SU-DHL-6 (cell line): ENCODE measurements at regions not wholly inside any gene's neighbourhood (a gene's known extent, or its start where the extent isn't known, plus 50 kb on each side); places are given as distances from the start of the nearest gene placed in this dataset.

ENCODE experiments used
- H2AFZ ChIP-seq: fragments of 200-600 bp; sonication (generic); 2 replicates; pipeline ENCODE4 v1.6.1; 2014; ENCODE audit warnings: low read depth, mild to moderate bottlenecking, moderate library complexity, mixed read lengths, antibody characterized with exemption, low read length; ENCODE audit not compliant: severe bottlenecking
- H3F3A ChIP-seq: fragments of 200-600 bp; shearing (Covaris generic); 2 replicates; pipeline ENCODE4 v1.6.0; 2016; ENCODE audit warnings: antibody characterized with exemption, mild to moderate bottlenecking; ENCODE audit not compliant: insufficient read depth
- H3K27ac ChIP-seq: fragments of 200-600 bp; sonication (generic); 2 replicates; pipeline ENCODE4 v1.5.1; 2016; ENCODE audit warnings: low read depth, mild to moderate bottlenecking, low read length, moderate library complexity, mixed read lengths
- H3K27me3 ChIP-seq: fragments of 200-600 bp; sonication (generic), shearing (Covaris generic); 2 replicates; pipeline ENCODE4 v1.6.0; 2014; ENCODE audit warnings: mild to moderate bottlenecking, low read length
- H3K36me3 ChIP-seq: fragments of 200-600 bp; sonication (generic); 2 replicates; pipeline ENCODE4 v1.6.1; 2014; ENCODE audit warnings: mild to moderate bottlenecking, low read length, mixed read lengths
- H3K4me2 ChIP-seq: fragments of 300-600, 200-600 bp; shearing (Covaris generic), sonication (generic); 2 replicates; pipeline ENCODE4 v1.6.0; 2014; ENCODE audit warnings: low read length, low read depth, mild to moderate bottlenecking; ENCODE audit not compliant: poor library complexity, severe bottlenecking
- H3K4me3 ChIP-seq: fragments of 200-600 bp; sonication (generic); 2 replicates; pipeline ENCODE4 v1.5.1; 2014; ENCODE audit warnings: antibody characterized with exemption, low read length, mild to moderate bottlenecking, mixed read lengths; ENCODE audit not compliant: insufficient read depth, poor library complexity, severe bottlenecking
- H3K79me2 ChIP-seq: fragments of 200-600 bp; sonication (generic); 2 replicates; pipeline ENCODE4 v1.6.1; 2014; ENCODE audit warnings: mild to moderate bottlenecking, low read length, moderate library complexity; ENCODE audit not compliant: insufficient read depth
- H3K9ac ChIP-seq: fragments of 200-600 bp; sonication (generic); 2 replicates; pipeline ENCODE4 v1.7.0; 2014; ENCODE audit warnings: mild to moderate bottlenecking, low read length
- H3K9me2 ChIP-seq: fragments of 200-600 bp; sonication (generic); replicated peaks from 2 replicates; pipeline ENCODE4 v1.6.1; 2014; ENCODE audit warnings: low read length; ENCODE audit not compliant: insufficient read depth
- H3K9me3 ChIP-seq: fragments of 200-600 bp; sonication (generic); 2 replicates; pipeline ENCODE4 v1.6.1; 2014; ENCODE audit warnings: low read length, mixed read lengths; ENCODE audit not compliant: insufficient read depth
- H4K20me1 ChIP-seq: fragments of 200-600 bp; sonication (generic); 2 replicates; pipeline ENCODE4 v1.6.1; 2014; ENCODE audit warnings: low read depth, mild to moderate bottlenecking, antibody characterized with exemption, low read length, moderate library complexity, mixed read lengths
- EZH2phosphoT487 ChIP-seq: fragments of 200-600 bp; sonication (generic), shearing (Covaris generic); conservative IDR thresholded peaks from 2 replicates; pipeline ENCODE4 v1.6.1; 2018; ENCODE audit warnings: mild to moderate bottlenecking, antibody characterized with exemption, low read length, moderate library complexity, mixed read lengths
- TF ChIP-seq, protein P1 (sequence below): fragments of 200-600 bp; sonication (generic); IDR thresholded peaks from one replicate; pipeline ENCODE4 v1.5.1; 2017; ENCODE audit warnings: antibody characterized with exemption, mild to moderate bottlenecking, low read length, moderate library complexity; ENCODE audit not compliant: insufficient read depth, poor library complexity, severe bottlenecking

DNA sequence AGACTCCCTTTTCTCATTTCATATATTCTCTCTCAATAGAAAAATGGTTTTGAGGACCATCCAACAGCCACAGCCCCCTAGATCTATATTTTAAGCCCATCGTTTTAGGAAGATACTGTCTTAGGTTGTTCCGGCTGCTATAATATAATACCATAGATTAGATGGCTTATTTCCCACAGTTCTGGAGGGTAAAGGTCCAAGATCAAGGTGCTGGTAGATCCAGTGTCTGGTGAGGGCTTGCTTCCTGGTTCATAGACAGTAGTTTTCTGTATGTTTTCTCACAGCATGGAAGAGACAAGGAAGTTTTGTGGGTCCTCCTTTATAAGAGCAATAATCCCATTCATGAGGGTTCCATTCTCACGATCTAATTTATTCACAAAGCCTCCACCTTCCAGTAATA lies 215.1 kb downstream of the AASDHPPT start:
- Histone ChIP-seq H3K9ac (no peak overlapping the region), H4K20me1 (no peaks in the 10 kb centered on the region)

DNA sequence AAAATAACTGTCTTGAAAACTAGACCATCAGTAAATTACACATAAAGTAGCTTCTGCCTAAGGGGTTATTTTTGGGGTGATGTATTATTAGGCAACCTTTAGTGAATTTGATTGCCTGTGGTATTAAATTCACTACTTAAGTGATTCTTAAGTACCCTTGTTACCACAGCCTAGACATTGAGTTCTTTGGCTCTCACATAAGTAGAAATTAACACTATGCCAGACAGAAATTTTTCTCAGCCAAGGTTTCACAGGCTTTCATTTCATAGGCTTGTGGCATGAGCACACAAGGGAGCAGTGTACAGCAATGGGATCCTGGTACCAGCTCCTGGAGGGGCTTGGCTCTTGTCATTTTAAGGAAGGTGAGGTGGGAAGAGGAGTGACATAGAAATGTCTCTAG lies 218.5 kb downstream of the AASDHPPT start:
- TF ChIP-seq, protein P1, sequence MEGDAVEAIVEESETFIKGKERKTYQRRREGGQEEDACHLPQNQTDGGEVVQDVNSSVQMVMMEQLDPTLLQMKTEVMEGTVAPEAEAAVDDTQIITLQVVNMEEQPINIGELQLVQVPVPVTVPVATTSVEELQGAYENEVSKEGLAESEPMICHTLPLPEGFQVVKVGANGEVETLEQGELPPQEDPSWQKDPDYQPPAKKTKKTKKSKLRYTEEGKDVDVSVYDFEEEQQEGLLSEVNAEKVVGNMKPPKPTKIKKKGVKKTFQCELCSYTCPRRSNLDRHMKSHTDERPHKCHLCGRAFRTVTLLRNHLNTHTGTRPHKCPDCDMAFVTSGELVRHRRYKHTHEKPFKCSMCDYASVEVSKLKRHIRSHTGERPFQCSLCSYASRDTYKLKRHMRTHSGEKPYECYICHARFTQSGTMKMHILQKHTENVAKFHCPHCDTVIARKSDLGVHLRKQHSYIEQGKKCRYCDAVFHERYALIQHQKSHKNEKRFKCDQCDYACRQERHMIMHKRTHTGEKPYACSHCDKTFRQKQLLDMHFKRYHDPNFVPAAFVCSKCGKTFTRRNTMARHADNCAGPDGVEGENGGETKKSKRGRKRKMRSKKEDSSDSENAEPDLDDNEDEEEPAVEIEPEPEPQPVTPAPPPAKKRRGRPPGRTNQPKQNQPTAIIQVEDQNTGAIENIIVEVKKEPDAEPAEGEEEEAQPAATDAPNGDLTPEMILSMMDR = no peak
- TF ChIP-seq EZH2phosphoT487 = no peak
- no peaks in the 10 kb centered on the region for H3F3A ChIP-seq
- no peak overlapping the region for H3K27ac ChIP-seq
- H3K79me2 ChIP-seq = no peaks in the 10 kb centered on the region
- H3K4me2 ChIP-seq = no peak overlapping the region
- no peaks in the 10 kb centered on the region for H3K9me2 ChIP-seq
- H3K9ac ChIP-seq = no peak overlapping the region
- H3K4me3 ChIP-seq = no peak overlapping the region
- H2AFZ ChIP-seq = no peak overlapping the region
- 0 out of 2 replicates have a peak, but pooled peaks cover 7% of the 10 kb centered on the region for H3K9me3 ChIP-seq
- no peaks in the 10 kb centered on the region for H3K36me3 ChIP-seq
- no peaks in the 10 kb centered on the region for H4K20me1 ChIP-seq
- H3K27me3 ChIP-seq = no peaks in the 10 kb centered on the region

More for the DNA sequence above, 215.1 kb downstream of the AASDHPPT start:
- TF ChIP-seq, protein P1 = no peak
- TF ChIP-seq EZH2phosphoT487 = no peak
- Histone ChIP-seq H3K4me3 (no peak overlapping the region), H3K9me3 (no peaks in the 10 kb centered on the region), H2AFZ (no peak overlapping the region), H3F3A (no peaks in the 10 kb centered on the region), H3K79me2 (no peaks in the 10 kb centered on the region), H3K27me3 (no peaks in the 10 kb centered on the region), H3K36me3 (no peaks in the 10 kb centered on the region), H3K27ac (no peak overlapping the region), H3K4me2 (no peak overlapping the region), H3K9me2 (no peaks in the 10 kb centered on the region)

DNA sequence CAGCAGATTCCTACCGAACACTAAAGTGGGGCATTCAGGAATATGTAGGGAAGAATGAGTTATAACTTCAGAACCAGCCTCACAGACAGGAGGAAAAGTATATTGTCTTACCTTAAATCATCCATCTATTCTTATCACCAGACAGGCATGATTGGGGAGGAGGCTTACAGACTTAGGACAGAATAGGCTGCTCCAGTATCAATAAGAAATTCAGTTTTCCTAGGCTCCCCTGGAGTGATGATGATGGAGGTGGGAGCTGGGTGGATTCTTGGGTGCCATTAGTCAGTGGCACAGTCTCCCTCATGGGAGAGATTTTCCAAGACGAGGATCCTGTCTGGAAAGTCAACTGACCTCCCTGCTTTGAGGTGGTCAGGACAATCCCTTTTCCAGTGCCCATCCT lies 225.0 kb downstream of the AASDHPPT start:
- H3K9ac ChIP-seq = no peak overlapping the region
- H2AFZ ChIP-seq = no peak overlapping the region
- H4K20me1 ChIP-seq = no peaks in the 10 kb centered on the region
- no peaks in the 10 kb centered on the region for H3K9me2 ChIP-seq
- H3F3A ChIP-seq = no peaks in the 10 kb centered on the region
- no peak overlapping the region for H3K4me3 ChIP-seq
- H3K27ac ChIP-seq = no peak overlapping the region
- H3K36me3 ChIP-seq = no peaks in the 10 kb centered on the region
- no peaks in the 10 kb centered on the region for H3K79me2 ChIP-seq
- TF ChIP-seq EZH2phosphoT487 = no peak
- TF ChIP-seq, protein P1 = no peak
- H3K27me3 ChIP-seq = no peaks in the 10 kb centered on the region
- no peak overlapping the region for H3K4me2 ChIP-seq
- peaks cover 22% of the 10 kb centered on the region; the same call in 1 of the 2 replicates for H3K9me3 ChIP-seq
